NCI-H2029 (cell line): ENCODE measurements at regions not wholly inside any gene's neighbourhood (a gene's known extent, or its start where the extent isn't known, plus 50 kb on each side); places are given as distances from the start of the nearest gene placed in this dataset.
A peak's percentile ranks its signal among the peaks of the same experiment; 100 is the strongest.
"Not testable (repeated sequence)": the region's sequence is repeated elsewhere in the genome, so short reads cannot be mapped to it uniquely, and the experiment has no call there.

Source experiments
- DNase-seq: peaks from one replicate; lab custom pipeline; 2025; lab: John Stamatoyannopoulos, UW

DNA sequence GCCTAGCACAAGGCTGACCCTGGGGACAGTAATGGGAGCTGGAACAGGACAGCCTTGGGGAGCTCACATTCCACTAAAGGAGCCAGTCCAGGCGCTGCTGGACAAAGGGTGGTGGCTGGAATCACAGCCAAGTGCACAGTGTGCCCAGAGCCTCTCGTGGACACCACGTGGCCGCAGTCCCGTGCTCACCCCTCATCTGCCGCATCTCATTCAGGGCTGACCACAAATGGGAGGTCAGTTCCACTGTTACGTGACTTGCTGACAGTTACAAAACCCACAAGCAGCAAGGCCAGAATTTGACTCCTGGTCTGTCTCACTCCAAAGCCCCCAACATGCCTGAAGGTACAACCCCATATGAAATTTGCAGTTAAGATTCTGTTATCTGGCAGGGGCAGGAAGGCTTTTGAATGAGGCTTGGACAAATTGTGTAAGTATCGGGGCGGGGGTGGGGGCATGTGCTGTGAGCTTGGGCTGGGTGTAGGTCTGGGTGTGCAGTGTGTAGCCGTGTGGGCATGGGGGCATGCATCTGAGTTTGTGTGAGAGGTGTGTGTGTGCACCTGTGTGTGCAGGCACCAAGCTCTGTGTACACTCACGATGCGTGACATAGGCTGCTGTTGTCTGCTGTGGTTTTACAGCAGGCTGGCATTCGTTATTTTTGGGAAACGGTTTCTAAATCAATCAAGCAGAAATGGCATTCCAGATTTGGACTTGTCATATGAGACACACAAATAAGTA, 301.7 kb downstream of the BRD1 start:
- no peak for DNase-seq

DNA sequence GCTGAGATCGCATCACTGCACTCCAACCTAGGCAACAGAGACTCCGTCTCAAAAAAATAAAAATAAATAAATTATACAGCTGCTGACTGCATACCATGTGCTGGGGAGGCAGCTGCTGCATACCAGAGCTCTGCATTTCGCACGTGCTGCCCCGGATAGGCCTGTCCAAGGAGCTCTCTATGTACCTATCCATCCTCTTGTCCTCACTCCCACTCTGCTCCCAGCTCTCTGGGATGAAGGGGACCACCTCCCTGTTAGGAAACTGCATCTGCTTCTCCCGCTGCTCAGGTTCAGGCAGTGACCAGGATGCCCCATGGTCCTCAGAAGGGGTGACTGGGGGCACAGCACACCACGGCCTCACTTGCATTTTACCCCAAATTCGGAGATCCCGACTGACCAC, 302.3 kb downstream of the BRD1 start:
- DNase-seq = no peak

DNA sequence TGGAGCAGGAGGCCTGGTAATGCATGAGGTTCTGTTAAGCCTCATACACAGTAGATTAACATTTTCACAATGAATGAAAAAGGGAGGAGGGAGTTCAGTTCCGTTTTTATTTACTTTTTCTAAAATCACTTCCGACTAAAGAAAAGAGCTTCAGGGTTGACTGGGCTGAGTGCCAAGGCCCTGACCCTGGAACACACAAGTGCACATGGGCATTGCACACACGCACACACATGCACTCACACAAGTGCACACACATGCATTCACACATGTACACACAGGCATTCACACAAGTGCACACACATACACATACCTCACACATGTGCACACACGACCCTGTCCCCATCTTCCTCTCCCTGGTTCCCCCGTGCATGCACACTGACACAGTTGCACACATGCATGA, 303.3 kb downstream of the BRD1 start:
- DNase-seq = no peak

DNA sequence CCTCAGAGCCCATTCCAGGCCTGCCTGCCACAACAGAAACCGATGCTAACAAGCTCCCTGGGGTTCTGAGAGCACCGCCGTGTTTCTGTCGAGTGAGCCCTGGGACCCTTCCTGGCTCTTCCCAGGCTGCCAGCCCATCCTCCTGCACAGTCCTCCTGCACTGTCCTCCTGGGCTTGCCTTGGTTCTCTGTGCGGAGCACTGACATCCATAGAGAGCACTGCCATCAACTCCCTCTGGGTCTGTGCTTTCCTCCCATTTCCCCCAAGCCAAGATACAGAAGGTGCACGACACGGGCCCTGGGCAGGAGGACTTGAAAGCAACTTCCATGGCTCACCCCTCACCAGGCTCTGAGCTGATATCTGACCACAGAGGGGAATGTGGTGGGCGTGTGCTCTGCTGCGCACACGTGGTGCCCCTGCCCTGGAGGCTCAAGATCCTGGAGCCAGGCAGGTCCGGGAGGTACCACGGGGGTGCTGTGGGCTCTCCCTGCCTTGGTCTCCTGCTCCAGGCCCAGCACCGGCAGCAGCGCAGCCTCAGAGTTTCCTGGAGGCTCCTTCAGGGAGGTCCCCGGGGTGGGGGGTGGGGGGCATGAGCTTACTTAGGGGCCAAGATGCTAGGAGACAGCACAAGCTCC, 304.2 kb downstream of the BRD1 start:
- no peak for DNase-seq

DNA sequence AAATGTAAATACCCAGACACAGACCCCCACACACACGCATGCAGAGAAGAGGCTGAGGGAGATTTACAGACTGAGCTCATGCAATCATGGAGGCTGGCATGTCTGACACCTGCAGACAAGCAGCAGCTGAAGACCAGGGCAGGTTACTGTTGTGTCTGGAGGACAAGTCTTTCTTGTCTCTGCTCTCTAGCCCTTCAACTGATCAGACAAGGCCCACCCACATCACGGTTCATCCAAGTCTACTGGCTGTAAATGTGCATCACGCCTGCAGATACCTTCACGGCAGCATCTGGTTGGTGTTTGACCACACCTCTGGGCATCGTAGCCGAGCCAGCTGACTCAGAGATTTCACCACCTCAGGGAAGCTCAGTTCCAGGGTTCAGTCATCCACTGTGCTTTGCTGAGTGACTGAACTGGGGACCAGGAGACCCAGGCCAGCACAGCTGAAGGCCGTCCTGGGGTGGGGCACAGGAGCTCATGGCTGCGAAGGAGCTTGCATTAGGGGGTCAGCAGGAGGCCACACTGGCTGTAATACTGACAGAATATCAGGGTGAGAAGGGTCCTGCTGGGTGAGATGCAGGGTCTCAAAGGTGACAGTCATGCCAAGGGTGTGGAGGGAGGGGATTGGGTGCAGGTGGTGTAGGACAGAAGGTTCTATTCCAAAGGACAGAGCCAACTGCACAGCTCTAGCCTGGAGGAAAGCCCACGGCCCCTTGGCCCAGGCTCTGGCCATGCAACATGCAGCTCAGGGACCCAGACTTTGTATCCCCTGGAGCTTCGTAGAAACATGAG, 304.9 kb downstream of the BRD1 start:
- no peak for DNase-seq

DNA sequence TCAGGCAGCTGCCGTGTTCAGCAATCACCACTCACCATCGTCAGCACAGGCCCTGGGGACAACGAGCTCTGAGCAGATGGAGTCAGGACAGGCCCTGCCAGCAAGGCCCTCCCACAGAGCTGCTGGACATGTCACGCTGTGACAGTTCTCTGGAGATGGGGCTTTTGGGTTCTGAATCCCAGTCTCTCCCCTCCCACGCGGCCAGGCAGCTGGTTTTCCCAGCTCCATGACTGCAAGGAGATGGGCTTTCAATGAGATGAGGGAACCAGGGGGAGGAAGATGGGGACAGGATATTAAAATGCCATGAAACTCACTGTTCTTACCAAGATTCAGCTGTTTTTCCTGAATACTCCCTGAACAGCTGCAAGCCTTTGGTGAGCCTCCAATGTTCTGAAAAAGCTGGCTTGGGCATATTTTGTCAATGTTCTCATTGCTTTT, 305.9 kb downstream of the BRD1 start:
- DNase-seq = no peak

DNA sequence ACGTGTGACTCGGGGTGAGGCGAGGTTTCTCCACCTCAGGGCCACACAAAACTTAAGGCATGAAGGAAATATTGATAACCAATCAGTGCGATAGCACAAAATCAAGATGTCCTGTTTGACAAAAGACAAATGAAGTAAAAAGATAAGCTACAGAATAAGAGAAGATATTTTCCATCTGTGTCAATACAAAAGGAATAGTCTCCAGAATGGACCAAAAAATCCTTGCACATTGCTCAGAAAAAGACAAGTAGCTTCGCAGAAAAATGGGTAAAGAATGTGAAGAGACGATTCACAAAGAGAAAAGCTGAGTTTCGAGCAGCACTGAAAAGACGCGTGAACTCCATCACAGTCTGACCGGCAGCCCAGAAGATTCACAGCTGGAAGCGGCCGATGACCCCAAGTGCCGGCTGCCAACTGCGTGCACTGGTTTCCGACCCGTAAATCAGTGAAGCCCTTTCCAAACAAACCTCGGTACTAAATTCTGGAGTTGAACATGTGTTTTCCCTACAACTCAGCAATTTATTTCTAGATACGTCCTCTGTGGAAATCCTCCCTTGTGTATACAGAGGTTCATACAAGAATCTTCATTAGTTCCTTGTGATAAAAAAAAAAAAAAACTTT, 308.4 kb downstream of the BRD1 start:
- no peak for DNase-seq

DNA sequence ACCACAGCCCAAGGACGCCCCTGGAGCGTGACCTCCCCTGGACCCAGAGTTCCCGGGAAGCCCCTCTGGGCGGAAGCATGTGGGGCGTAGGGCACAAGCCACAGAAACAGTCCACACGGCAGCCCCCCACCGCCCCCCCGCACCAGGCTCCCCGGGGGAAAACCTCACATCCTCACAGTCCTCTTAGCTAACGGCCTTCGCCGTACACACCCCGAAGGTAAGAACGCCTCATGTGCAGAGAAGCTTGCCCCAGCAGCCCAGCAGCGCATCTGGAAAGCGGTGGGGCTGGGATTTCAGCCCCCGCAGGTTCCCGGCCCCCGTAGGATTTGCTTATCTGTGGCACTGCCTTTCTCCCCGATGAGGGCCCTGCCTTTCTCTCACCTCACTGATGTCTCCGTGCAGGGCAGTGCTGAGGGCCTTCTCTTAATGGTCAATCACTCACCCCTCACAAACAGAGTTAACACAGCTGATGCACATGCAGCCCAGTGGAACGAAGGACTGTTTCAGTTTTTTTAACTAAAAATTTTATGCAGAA, 309.2 kb downstream of the BRD1 start:
- no peak for DNase-seq

DNA sequence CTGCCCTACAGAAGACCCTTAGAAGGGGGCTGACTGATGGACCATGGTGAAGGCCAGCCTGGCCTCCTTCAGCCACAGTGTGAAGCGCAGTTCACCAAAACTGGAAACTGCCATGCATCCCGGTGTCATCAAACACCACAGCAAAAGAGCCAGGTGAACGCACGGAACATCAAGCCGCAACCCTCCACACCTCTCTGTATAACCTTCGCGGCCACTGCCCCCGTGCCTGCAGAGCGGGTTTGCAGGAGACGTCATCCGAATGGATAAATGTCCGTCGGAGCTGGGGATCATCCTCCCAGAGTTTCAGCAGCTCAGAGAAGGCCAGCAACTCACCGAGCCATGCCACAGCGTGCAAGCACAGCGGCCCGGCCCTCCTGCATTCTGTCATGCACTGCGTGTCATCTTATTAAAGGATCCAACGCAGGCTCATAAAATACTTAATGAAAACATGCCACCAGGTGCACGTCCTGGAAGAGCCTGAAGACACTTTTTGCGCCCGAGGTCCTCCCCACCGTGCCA, 309.9 kb downstream of the BRD1 start:
- no peak for DNase-seq

DNA sequence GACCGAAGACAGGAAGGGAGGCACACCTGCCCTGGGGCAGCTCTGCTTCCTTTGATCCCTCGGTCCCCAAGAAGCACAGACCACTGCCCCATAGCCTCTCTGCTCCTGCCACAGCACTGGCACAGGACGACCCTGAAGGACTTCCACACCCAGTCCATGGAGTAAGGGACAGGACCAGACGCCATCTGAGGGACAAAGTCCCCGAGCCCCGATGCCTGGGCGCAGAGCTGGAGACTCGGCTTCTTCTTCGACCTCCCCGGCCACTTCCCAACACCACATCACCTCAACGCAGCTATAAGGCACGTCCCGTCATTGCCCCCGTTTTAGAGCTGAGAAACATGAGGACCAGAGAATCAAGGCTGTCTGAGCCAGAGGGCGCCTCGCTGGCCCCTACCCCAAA, 310.5 kb downstream of the BRD1 start:
- no peak for DNase-seq

DNA sequence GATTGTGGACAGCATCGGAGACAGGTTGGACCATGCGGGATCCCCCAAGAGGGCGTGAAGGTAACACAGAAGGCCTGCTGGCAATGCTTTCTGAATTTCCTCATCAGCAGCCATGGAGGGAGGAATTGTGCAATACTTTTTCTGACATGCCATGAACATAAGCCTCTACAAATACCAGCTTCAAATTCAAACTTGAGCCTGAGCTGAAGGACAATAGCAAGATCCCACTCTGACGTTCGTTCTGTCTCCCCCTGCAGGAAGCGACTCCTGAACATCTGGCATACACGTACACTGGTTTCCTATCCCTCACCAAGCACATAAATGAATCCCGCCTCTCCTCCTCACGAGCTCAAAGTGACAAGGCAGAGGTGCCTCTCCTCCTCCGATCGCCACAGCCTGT, 312.2 kb downstream of the BRD1 start:
- DNase-seq = no peak

DNA sequence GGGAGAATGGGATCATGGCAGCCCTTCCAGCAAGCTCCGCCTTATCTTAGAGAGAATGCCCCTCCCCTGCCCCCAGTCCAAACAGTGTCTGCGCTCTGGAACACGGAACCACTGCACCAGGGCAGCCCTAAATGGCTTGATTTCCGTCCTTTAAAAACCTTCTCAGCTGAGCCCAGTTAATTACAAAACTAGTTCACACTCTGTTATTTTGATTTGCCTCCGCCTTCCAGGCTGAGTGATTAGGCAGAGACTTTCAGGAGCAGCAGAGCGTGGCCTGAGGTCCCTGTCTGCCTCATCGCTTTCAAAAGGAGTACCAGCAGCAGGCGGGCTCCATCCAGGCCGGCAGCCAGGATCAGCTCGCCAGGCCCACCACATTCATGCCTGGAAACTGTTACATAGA, 313.0 kb downstream of the BRD1 start:
- DNase-seq = no peak

DNA sequence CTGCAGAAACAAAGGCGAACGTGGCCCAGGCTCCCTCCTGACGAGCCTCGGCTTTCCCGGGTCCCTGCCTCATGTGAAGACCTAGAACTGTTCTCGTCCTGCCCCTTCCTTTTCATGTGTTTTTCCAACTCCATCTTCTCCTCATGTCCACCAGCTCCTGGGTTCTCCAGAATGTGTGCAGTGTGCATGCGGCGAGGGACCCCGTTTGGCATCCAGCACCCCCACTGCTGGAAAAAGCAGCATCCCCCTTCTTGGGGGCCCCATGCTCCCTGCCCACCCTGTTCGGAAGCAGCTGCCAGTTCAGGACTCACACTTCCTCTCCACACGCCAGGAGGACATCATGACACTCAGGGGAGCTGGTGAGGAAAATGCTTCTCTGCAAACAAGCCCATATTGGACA, 313.5 kb downstream of the BRD1 start:
- DNase-seq = no peak

DNA sequence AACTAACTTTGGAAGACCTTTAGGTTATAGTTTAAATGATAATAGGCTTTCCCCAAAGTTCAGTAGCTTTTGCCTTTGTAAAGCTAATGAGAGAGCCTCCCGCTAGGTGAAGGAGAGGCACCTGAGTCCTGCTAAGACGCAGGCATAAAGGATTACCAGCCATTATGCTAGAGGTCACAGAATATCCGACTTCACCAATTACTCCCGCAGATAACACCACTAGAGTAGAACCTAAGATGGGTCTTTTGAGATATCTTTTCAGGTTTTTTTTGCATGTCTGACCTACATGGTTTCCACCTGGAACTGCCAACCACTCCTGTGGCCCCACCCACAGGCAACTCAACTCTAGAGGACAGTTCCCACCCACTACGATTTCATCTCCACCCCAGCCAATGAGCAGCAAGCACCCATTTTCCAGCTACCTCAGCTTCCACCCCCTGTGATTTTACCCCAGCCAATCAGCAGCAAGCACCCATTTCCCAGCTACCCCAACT, 314.3 kb downstream of the BRD1 start:
- DNase-seq = no peak

DNA sequence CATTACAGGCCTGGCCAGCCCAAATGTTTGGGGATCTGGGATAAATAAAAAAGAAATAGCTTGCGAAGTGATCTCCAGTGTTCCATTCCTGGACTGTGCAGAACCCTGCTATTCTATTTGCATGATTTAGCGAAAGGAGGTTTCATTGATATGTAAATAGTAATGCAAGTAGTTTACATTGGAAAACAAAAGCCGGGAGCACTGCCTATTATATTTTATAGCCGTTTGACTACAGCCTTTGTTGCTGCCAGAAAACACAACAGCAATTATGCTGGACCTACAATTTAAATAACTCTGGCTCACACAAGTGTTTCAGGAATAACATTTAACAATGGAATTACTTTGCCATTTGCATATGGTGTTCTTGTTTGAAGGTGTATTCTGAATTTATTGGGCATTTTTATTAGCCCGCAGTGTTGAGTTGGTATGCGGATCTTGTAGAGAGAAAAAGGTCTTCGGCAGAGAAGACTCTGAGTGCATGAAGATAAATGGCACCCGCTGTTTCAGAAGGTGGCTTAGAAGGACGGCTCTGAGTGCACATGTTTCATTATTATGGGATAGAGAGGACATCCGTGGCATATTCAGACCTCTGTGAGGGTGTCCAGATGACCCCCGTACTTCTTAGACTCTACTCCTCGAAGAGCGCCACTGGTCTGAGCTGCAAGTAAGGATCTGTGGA, 315.0 kb downstream of the BRD1 start:
- peak; percentile 19 for DNase-seq

DNA sequence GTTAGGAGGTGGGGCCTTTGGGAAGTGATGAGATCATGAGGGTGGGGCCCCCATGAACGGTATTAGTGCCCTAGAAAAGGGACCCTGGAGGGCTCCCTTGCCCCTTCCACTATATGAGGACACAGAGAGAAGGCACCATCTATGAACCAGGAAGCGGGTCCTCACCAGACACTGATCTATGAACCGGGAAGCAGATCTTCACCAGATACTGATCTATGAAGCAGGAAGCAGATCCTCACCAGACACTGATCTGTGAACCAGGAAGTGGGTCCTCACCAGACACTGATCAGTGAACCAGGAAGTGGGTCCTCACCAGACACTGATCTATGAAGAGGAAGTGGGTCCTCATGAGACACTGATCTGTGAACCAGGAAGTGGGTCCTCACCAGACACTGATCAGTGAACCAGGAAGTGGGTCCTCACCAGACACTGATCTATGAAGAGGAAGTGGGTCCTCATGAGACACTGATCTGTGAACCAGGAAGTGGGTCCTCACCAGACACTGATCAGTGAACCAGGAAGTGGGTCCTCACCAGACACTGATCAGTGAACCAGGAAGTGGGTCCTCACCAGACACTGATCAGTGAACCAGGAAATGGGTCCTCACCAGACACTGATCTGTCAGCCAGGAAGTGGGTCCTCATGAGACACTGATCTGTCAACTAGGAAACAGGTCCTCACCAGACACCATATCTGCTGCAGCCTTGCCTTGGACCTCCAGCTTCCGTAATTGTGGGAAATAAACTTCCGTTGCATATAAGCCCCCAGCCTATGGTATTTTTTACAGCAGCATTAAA, 316.1 kb downstream of the BRD1 start:
- DNase-seq = not testable (repeated sequence)

DNA sequence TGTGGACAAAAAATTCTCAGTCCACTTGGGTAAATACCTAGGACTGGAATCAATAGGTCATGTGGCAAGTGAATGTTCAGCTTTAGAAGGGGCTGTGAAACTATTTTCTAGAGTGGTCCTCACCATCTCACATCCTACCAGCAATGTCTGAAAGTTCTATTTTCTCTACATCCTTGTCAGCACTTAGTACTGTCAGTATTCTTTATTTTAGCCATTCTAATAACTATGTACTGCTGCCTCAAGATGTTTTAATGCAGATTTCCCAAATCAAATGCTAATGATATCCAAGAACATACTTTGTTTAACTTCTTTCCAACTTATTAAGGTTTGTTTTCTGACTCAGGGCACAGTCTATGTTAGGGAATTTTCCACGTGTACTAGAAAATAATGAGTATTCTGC, 317.0 kb downstream of the BRD1 start:
- DNase-seq = no peak

DNA sequence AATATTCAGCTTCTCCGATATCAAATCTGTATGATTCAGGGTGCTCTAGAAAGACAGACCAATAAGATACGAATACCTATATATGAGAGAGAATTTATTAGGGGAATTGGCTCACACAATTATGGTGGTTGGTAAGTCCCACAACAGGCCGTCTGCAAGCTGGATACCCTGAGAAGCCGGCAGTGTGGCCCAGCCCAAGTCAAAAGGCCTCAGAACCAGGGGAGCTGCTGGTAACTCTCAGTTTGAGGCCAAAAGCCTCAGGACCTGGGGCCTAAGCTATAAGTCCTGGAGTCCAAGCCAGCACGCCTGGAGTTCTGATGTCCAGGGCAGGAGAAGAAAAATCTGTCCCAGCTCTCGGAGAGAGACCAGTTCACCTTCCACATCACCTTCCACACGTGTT, 318.7 kb downstream of the BRD1 start:
- no peak for DNase-seq

DNA sequence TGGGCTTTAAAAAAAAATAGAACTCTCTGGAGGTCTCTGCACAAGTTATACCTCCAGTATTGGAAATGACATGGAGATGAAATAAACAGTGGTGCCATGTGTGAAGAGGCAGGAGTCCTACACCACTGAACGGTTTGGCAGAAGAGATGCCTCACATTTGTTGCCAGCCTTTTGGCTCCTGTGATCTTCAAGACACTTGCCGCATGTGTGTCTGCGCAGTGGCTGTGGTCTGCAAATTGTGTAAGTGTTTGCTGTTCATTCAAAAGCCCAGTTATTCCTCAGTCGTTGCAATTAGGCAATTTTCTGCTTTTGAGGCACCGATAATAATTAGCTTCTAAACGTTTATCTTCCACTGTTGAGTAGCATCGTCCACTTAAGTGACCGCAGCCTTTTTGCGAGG, 319.1 kb downstream of the BRD1 start:
- no peak for DNase-seq

DNA sequence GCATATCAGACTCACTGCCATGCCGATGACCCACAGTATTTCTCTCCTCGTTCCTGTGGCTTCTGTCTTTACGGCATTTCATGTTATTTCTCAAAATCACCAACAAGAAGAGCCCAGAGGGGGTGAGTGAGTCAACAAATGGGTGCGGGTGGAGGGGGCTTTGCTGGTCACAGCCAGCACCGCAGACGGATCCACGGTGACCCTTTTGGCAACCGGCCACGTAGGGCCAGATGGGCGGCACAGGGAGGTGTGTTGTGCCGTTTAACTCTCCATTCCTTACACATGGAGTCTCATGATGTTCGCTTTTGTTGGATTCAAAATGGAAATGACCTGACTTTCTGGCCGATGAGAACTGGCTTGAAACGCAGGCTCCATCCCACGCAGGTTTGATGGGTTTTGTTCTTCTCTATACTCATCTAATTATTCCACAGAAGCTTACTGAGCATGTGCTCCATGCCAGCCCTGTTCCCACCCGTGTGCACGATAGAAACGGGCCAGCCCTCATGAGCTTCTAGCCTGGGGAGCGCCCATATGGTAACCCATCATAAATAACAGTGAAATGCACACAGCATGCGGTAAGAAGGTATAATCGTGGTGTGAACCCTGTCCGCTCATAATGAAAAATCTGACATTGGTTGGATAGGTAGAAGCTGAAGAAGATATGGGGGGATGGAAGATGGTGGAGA, 319.9 kb downstream of the BRD1 start:
- no peak for DNase-seq
